ENCODE measurements at regions not wholly inside any gene's neighbourhood (a gene's known extent, or its start where the extent isn't known, plus 50 kb on each side); places are given as distances from the start of the nearest gene placed in this dataset.
"Not testable (repeated sequence)": the region's sequence is repeated elsewhere in the genome, so short reads cannot be mapped to it uniquely, and the experiment has no call there.

DNA sequence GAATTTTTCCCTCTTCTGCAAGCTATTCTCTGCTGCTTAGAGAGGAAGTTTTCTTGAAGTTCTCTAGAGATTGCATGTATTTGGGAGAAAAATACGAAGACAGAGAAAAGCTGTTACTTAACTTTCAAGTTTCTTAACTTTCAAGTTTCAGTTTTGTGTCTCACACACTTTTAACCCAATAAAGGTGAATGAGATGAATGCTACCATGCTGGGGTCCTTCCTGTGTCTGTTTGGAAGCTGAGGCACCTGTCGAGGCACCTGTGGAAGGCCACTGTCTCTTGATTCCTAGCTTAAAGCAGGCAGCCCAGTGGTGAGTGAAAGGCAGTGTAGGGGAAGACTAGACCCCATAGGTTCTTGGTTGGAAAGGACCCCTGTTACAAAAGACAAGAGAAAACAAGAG lies 372.8 kb upstream of the JARID2 start:
- no peak for FAIRE-seq

DNA sequence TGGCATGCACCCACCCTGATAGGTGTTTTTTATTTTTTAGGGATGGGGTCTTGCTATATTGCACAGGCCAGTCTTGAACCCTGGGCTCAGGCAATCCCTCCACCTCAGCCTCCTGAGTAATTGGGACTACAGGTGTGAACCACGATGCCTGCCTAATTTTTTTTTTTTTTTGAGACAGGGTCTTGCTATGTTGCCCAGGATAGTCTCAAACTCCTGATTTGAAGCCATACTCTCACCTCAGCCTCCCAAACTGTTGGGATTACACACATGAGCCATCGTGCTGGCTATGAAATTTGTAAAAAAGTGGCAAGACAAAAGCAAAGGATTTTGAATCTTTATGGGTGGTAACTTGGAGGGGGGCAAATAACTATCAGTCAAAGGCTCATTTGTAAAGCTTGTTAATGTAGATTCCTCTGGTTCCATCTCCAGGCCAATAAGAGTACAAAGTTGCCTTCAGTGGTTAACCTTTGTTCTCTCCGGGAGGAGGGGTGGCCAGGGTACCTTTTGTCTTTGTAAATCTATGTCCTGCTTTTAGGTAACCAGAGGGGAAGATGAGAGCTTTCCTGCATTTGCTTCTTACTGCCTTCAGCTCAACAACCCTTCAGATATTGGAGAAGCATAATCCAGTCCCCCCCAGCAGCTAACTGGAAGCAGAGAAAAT lies 372.0 kb upstream of the JARID2 start:
- FAIRE-seq: no peak

DNA sequence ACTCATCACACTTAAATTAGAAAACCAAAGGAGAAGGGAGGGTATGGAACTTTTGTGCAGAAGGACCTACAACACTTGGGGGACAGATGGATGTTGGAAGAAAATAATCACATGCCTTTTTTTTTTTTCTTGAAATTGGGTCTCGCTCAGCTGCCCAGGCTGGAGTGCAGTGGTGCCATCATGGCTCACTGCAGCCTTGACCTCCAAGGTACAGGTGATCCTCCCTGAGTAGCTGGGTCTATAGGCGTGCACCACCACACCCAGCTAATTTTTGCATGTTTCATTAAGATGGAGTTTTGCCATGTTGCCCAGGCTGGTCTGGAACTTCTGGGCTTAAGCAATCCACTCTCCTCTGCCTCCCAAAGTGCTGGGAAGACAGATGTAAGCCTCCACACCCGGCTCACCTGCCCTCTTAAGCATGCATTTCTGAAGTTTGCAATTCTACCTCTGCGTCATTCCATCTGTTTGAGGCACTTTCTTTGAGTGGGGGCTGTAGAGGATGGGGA lies 370.8 kb upstream of the JARID2 start:
- FAIRE-seq: no peak

DNA sequence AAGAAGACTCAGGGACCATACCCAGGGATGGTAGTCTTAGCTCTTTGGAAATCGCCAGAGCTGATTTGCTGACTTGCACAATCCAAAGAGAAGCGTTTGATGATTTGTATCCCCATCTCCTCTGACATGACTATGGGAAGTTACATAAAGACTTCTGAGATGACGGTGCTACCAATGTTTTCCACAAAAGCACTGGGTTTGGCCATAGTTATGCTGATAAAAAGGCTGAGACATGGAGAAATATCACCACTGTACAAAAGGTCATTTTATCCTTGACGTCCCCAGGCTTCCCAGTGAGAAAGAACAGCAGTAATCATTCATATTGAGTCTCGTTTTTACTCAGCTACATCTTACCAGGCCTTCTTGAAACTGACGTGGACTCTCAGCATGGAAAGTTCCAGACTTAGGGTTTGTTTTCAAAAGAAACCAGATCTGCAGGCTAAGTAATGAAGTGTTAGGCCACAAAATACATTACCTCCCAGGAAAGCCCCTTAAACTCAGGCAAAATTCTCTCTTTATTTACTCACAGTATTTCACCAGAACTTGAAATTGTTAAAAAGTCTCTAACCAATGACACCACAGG lies 370.3 kb upstream of the JARID2 start:
- no peak for FAIRE-seq

DNA sequence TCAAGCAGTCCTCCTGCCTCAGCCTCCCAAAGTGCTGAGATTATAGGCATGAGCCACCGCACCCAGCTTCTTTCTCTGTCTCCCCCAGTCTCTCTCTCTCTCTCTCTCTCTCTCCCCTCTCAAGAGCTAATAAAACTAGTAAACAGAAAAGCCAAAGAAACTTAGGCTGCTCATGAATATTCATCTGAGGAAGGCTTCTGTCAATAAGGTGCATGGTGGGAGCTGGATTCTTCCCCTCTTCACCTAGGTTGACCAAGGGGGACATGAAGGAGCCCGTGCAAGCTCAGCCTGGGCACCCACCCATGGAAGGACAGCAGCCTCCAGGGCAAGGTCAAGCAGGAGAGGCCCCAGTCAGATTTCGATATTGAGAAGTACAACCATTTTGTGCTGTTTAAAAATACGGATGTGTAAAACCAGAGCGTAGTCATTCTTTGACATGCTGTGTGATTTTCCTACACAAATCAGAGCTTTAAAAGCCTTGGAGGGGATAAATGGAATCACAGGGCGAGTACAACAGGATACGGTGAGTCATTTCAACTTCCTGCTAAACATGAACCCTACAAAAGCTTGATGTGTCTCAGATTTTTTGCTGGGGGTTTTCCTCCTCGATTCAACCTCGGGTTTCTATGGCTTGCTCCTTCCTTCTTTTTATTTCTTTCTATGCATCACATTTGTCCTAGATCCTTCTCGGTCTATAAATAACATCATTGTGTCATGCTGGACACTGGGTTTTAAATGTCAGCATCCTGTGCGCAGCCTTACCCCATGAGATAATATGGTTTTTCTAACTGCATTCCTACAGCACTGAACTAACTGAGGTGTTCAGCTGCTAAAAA lies 368.9 kb upstream of the JARID2 start:
- FAIRE-seq: no peak

DNA sequence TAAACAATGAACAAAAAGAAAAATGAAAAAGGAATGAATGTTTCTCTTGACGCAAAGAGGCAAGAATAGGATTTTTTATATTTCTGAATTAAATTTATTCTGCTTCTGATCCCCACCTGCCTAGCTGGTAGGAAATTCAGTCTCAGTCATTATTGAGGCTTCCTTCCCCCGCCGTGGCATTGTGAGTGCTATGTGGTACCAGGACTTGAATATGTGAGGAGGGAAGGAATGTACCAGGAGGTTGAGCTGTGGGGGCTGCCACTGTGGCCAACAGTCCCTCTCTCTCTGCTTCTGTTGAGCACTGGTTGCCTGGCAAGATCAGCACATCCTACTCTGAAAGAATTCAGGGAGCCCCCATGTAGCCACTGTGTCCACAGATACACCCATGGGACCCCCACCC lies 368.1 kb upstream of the JARID2 start:
- FAIRE-seq: no peak

DNA sequence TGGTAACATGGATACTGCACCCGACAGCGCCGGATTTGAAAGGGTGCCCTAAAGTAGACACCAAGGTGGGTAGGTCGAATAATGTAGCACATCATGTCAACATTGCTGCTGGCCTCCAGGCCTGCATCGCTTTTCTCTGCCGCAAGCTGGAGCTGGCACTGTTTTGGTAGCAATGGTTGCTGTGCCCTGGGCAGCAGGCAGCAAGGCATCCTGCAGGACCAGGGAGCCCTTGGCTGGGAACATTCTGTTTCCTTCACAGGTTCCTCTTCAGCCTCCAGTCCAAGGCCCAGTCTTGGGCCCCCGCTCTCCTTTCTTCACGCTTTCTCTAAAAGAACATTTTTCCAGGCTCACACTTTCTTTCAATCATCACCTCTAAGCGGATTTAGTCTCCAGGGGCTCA lies 365.8 kb upstream of the JARID2 start:
- FAIRE-seq: no peak

DNA sequence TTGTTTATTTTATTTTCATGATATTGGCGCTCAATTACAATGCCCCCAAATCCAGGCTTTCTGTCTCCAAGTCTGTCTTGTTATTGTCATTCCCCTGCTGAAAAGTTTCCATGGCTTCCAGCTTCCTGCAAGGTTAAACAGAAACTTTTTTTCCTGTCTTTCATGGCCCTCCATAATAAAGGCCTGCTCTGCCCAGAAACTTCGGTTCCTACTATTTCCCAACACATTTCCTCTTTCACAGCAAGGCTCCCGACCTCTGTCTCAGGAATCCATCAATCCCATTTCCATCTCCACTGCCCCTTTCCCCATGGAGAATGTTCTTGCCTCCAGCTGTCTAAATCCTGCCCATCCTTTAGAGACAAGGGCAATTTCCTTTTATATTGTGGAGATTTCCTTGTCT lies 365.2 kb upstream of the JARID2 start:
- no peak for FAIRE-seq

DNA sequence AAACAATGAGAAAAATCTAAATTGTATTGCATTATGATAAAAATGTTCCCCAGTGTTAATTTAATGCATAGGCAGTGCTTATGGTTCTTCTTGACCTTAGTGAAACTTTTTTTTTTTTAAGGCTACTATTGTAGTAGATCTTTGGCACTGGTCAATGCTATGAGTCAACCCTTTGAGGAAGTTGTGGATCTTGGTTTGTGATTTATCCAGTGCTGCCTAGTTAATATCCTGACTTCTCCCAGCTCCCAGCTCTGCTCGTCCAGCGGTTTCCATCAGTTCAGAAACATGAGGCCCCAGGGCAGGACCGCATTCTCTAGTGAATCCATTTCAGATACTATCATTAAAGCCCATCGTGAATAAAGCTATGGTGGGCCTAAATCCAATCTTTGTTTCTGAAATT lies 364.5 kb upstream of the JARID2 start:
- no peak for FAIRE-seq

DNA sequence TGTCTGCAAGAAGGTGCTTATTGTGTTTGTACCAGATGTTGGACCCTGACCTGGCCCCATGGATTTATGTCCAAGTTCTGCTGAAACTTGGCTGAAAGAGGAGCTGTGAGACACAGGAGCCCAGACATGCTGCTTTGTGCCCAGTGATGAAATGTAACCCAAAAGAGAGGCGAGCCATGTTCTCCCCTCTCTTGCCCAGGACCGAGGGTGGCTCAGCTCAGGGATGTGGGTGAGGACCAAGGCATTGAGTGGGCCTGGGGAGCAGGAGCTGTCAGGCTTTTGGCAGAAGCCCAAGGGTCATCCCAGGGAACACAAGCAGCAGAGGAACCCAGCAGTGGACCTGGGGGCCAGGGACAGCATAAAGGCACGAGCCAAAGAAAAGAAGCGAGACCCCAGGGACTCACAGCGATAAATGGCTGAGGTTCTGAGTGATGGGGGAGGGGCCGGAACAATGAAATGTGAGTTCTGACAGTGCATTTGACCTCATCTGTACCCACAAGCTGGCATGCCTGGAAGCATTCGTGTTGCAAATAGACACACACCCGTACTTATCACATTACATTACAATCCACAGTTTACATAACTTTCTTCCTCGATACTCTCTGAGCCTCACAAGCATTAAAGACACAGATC lies 363.4 kb upstream of the JARID2 start:
- no peak for FAIRE-seq

DNA sequence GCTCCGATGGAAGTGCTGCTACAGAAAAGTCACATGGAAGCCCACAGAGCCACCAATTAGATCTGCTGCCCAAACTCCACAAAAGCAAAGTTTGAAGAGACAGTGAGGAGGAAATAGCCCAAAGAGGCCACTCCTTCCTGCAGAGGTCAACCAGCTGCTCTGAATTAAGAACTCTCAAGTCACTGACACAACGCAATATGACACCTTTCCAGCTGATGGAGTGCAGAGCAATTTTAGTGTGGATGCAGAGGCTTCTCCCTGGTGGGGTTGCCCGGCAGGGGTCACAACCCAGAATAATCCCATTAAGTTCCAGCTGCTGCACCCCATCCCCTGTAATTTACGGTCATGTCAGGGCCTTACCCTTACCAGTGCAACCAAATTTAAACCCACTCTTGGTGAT lies 361.9 kb upstream of the JARID2 start:
- no peak for FAIRE-seq

DNA sequence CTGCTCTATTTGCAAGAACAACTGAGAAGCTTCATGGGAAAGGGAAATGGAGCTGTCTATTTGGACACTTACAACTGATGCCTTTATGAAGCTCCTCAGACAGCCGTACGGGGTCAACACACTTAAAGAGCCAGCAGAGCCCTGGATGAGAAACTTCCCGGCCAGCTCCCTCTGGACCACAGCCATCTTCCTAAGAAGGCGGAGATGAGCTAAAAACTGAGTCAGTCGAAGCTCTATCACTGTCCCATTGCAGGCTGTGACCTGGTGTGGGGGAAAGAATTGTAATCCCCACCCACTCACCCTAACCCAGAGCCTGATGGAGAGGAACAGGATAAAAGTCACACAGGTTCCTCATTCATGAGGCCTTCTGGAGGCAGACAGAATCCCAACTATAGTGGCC lies 360.4 kb upstream of the JARID2 start:
- FAIRE-seq: no peak

DNA sequence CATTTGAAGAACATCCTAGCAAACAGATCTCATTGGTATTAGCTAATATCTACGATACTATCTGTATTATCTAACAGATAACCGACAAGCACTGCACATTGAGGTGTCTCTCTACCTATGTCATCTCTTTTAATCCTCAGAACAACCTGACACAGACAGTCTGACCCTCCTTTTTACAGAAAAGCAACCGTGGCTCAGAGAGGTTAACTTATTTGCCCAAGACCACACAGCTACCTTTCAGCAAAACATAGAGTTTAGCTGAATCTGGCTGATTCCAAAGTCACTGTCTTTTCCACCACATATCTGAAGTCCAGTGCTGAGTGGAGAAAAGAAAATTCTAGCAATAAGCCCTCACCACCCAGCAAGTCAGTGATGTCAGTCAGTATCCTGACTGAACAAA lies 358.7 kb upstream of the JARID2 start:
- FAIRE-seq: no peak

DNA sequence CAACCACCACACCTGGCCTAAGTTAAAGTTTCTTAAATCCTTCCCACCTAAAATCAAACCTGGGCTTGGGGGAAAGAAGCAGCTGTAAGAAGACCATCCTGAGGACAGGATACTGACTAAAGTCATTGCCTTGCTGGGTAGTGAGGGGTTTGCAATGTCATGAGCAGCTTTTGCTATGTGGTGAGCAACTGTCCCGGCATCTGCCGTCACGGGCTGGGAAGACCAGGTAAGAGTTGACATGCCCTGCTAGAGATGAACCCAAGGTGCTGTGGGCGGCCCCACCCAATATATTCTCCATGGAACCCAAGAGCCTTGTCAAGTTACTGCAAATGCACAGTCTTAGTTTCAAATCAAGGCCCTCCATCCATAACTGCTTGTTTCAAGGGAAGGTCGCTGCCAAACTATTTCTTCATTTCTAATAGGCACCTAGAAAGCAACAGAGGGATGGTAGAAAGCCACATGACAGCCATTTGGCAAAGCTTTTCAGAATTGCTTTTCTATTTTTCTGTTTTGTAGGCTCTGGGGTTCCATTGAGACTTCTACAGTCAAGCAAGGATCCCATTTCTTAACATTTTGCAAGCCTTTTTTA lies 357.8 kb upstream of the JARID2 start:
- FAIRE-seq: no peak

DNA sequence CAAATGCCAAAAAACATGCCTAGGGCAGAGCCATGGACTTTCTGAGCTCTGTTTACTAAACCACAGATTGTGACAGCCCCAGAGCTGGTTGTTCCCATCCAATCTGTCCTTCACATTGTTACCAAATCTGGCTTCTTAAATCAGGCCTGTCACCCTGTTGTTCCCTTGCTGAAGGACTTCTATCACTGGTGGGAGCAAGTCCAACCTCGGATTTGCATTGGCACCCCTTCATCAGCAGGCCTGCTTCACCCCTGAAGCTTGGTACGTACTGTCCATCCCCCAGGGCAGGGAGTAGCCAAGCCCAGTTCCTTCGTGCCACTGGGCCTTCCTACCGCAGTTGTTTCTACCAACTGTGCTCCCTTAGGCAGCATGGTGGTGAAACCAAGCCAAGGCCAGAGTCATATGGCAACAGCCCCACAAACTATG lies 357.3 kb upstream of the JARID2 start:
- FAIRE-seq: no peak

DNA sequence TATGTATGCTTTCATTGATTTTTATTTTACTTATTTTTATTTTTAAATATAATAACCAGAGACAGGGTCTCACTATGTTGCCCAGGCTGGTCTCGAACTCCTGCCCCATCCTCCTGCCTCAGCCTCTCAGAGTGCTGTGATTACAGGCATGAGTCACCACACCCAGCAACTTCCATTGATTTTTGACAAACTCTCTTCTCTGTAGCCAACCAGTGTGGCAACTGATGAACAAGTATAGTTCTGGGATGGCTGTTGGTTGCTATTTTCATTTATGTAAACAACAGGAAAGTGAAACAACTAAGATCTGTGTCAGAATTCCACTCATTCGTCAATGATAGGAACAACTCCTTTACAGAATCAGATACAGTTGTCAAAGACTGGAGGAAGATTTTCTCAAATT lies 356.7 kb upstream of the JARID2 start:
- no peak for FAIRE-seq

DNA sequence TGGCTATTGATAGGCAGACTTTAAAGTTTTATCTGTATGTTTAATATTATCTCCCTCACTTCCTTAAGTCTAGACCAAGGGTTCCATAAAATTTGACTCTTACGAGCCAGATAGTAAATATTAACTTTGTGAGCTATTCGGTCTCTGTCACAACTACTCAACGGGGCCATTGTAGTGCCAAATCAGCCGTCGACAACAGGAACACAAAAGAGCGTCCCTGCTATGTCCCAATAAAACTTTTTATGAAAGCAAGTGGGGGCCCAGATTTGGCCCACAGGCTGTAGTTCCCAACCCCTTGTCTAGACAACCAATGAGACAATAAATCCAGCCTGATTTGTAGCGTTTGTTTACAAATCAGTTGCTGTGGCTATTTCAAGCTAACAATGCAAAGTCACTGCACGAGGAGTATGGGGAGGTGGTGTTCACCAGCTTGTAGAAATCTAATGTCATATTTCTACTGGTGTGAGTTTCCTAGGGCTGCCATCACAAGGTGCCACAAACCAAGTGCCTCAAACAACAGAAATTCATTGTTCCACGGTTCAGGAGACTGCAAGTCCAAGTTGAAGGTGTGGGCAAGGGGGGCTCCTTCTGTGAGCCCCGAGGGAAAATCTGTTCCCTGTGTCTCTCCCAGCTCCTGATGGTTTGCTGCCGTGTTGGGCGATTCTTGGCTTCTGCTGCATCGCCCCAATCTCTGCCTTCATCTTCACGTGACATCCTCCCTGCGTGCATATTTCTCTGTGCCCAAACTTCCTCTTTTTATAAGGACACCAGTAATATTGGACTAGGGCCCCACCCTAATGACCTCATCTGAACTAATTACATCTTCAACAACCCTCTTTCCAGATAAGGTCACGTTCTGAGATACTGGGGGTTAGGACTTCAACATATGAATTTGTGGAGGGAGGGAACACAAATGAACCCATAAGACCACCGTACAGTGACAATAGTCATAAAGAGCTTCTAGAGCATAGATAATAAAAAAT lies 356.0 kb upstream of the JARID2 start:
- FAIRE-seq: no peak

DNA sequence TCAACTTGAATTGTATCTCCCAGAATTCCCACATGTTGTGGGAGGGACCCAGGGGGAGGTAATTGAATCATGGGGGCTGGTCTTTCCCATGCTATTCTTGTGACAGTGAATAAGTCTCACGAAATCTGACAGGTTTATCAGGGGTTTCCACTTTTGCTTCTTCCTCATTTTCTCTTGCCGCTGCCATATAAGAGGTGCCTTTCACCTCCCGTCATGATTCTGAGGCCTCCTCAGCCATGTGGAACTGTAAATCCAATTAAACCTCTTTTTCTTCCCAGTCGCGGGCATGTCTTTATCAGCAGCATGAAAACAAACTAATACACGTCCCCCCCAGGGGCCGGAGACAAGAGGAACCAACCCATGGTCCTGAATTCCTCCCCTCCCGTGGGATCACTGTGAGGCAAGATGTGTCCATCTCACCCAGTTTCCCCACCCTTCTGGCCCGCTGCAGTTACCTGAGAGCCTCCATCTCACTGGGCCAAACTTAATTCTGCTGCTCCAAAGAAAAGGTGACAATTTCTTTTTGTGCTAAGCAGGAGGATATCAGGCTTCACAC lies 354.0 kb upstream of the JARID2 start:
- not testable (repeated sequence) for FAIRE-seq

DNA sequence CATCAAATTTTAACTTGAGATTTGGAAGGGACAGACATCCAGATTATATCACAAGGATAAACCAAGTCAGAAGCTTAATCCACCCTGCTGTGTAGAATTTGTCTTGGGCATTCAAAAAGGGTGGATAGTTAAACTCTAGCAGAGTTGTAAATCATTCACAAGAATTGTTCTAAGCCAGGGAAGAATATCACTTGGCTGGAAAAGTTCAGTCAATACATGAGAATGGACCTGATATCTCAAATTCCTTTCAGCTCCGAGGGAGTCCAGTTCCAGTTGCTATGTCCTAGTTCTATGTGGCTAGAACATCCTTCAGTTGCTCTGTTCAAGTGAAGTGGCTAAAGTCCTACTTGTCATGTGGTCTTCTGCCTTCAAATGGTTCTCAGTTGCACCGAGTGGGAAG lies 351.8 kb upstream of the JARID2 start:
- FAIRE-seq: no peak

DNA sequence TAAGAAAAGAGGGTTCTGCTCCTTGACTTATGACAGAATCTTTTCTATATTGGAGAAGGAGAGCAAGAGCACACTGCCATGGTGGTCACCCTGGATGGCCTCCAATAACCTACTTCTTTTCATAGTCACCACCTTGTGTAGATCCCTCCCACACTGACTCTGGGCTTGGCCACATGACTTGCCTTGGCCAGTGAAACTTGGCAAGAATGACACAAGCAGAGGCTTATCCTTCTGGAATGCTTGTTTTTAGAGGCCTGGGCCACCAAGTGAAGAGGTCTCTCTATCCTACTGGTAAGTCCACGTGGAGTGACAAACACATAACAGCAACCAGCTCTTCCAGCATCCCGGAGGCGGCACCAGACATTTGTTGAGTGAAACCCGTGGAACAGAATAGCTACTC lies 349.4 kb upstream of the JARID2 start:
- no peak for FAIRE-seq

DNA sequence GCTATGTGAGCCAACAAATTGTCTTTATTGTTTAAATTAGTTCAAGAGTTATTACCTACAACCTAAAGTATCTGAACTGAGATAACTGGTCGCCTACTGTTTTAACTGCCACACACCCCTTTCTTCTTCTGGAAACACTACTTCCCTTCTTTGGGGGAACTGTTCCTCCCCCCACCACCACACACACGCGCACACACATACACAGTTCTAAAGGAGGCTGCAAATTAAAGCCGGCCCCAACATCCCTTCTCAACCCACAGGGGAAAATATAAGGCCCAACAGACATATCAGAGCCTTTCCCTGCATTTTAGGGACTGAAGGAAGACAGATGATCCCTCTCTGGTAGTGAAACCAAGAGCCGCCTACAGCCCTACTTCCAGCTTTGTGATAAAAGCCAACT lies 348.0 kb upstream of the JARID2 start:
- FAIRE-seq: no peak
